Ovary (tissue), 7 donors: ENCODE measurements at regions not wholly inside any gene's neighbourhood (a gene's known extent, or its start where the extent isn't known, plus 50 kb on each side); places are given as distances from the start of the nearest gene placed in this dataset.

Source experiments
- DNase-seq, 5 donors: peaks; one replicate each; pipeline ENCODE4 v3.0.0-alpha.2; 2019 to 2020
- H3K27ac ChIP-seq, 2 donors: fragments of 200-600 bp; one replicate each; pipeline versions ENCODE4 v1.5.1 to v1.8.0; 2019 to 2022
- H3K27me3 ChIP-seq: fragments of 200-600 bp; one replicate; pipeline ENCODE4 v1.8.0; 2022
- H3K36me3 ChIP-seq: fragments of 200-600 bp; sonication (generic); one replicate; pipeline ENCODE4 v1.5.1; 2019
- H3K4me1 ChIP-seq: one replicate; pipeline ENCODE4 v1.8.1; 2013; ENCODE audit warnings: mild to moderate bottlenecking, moderate library complexity; ENCODE audit not compliant: insufficient read depth
- H3K4me3 ChIP-seq: fragments of 200-600 bp; sonication (generic); one replicate; pipeline ENCODE4 v1.5.1; 2017
- H3K9me3 ChIP-seq, 2 donors: fragments of 200-600 bp in 1 of 2; sonication (generic) in 1 of 2; one replicate each; pipeline versions ENCODE4 v1.5.1 to v1.8.1; 2013 to 2019; ENCODE audit warnings: mild to moderate bottlenecking in 1 of 2, moderate library complexity in 1 of 2
- CTCF ChIP-seq, 3 donors: fragments of 450-650 bp in 2 of 3; fragments of 200-600 bp in 1 of 3; IDR thresholded peaks; one replicate each; pipeline versions ENCODE4 v1.5.1 to v1.8.0; 2016 to 2022; ENCODE audit warnings: antibody characterized with exemption in 3 of 3, mild to moderate bottlenecking in 1 of 3
- EP300 ChIP-seq: sonication (generic); formaldehyde crosslinking; IDR thresholded peaks from one replicate; pipeline ENCODE4 v1.6.1; 2017; ENCODE audit warnings: antibody characterized with exemption
- POLR2A ChIP-seq: fragments of 450-650 bp; IDR thresholded peaks from one replicate; pipeline ENCODE4 v1.6.1; 2017; ENCODE audit warnings: antibody characterized with exemption, mild to moderate bottlenecking, moderate library complexity
- WGBS, 3 donors: extraction: QIAGEN DNeasy Blood & Tissue Kit in 1 of 3; methylation state at CpG; one replicate each; pipeline versions ENCODE4 v1.1.5 to v1.1.7; 2013 to 2017; 5-methylcytosine and 5-hydroxymethylcytosine counted together
- intact Hi-C, 4 donors: fragments of 100-400 bp; cut with DNase I; formaldehyde crosslinking; loops; one replicate each; pipeline versions ENCODE4 v1.11.0 to v1.15.1; 2022 to 2023
- donor health status: DM: no; HTN: no; CAD: no; lungs with moderate emphysema.
- donor health status: DM: no; HTN: no; CAD: no.
- donor health status: Bipolar disorder and iron deficiency.
- donor health status: DM: no; HTN: no; CAD: no.
- donor health status: DM: yes; HTN: yes; CAD: no.

- TF ChIP-seq POLR2A (no peak), CTCF (IDR thresholded peaks at IDR 0.05) (no peak), EP300 (no peak)
- 50 to 58% (median 56%) methylated on average over 15 of the region's 15 CpGs for WGBS, 3 donors
- Histone ChIP-seq H3K9me3 (no peaks in the 10 kb centered on the region), H3K4me3 (no peak overlapping the region), H3K36me3 (no peaks in the 10 kb centered on the region), H3K27ac (peak overlapping the region in 1 of 2 donors; percentile 86), H3K27me3 (no peaks in the 10 kb centered on the region), H3K4me1 (peaks cover 49% of the 10 kb centered on the region)
- DNase-seq = peak in 3 of 5 donors; percentile 45 to 51 (median 47)
- intact Hi-C loops = no loop called here
These were observed 313.1 kb upstream of the ZNF32 start for GRCh38 chr10:43961523-43962345.

- Histone ChIP-seq H3K27me3 (no peaks in the 10 kb centered on the region), H3K4me1 (peaks cover 49% of the 10 kb centered on the region), H3K9me3 (no peaks in the 10 kb centered on the region), H3K27ac (peak overlapping the region in 1 of 2 donors; percentile 86), H3K36me3 (no peaks in the 10 kb centered on the region), H3K4me3 (no peak overlapping the region)
- intact Hi-C loops = no loop called here
- TF ChIP-seq POLR2A (no peak), CTCF (IDR thresholded peaks at IDR 0.05) (no peak), EP300 (no peak)
- no peak for DNase-seq
- 30 to 49% (median 40%) methylated on average over 4 of the region's 4 CpGs for WGBS, 3 donors
These were observed 312.3 kb upstream of the ZNF32 start for GRCh38 chr10:43960981-43961380.

- TF ChIP-seq CTCF (IDR thresholded peaks at IDR 0.05) (no peak), EP300 (no peak), POLR2A (no peak)
- 86 to 88% (median 87%) methylated on average over 4 of the region's 4 CpGs for WGBS, 3 donors
- peak overlapping the region in 1 of 2 donors; percentile 86 for H3K27ac ChIP-seq
These were observed 311.8 kb upstream of the ZNF32 start for GRCh38 chr10:43960477-43960876.

GRCh38 chr10:43960135-43960415 is 311.4 kb upstream of the ZNF32 start:
- H3K27me3 ChIP-seq = no peaks in the 10 kb centered on the region
- TF ChIP-seq POLR2A (no peak), EP300 (no peak), CTCF (IDR thresholded peaks at IDR 0.05) (no peak)
- 88 to 94% (median 89%) methylated on average over 2 of the region's 2 CpGs for WGBS, 3 donors
- H3K4me1 ChIP-seq = peaks cover 49% of the 10 kb centered on the region
- H3K36me3 ChIP-seq = no peaks in the 10 kb centered on the region
- H3K9me3 ChIP-seq = no peaks in the 10 kb centered on the region
- no peak for DNase-seq
- no peak overlapping the region for H3K4me3 ChIP-seq
- H3K27ac ChIP-seq = peak overlapping the region in 1 of 2 donors; percentile 86
- intact Hi-C loops = no loop called here

More at GRCh38 chr10:43960477-43960876, 311.8 kb upstream of the ZNF32 start:
- no peaks in the 10 kb centered on the region for H3K36me3 ChIP-seq
- no peaks in the 10 kb centered on the region for H3K9me3 ChIP-seq
- DNase-seq = no peak
- H3K27me3 ChIP-seq = no peaks in the 10 kb centered on the region
- H3K4me3 ChIP-seq = no peak overlapping the region
- intact Hi-C loops = no loop called here
- H3K4me1 ChIP-seq = peaks cover 49% of the 10 kb centered on the region
